ENCODE measurements at regions not wholly inside any gene's neighbourhood (a gene's known extent, or its start where the extent isn't known, plus 50 kb on each side); places are given as distances from the start of the nearest gene placed in this dataset.

DNA sequence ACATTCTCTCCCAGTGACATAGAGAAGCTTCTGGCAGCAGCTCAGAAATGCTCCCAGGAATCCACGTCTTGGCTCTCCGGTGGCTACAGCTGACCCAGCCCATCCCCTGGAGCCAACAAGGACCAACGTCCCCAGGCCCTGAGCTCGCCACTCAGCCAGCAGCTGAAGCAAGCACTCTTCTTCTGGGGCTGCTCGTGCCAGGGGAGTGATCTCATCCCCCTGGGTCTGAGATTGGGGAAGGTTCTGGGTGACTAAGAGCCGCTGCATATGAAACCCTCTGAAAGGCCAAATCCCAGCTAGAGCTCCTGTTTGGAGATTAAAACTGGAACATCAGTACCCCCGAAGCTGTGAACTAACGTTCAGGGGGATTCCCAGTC is 487.9 kb downstream of the NPHP4 start:
- no peaks in the 10 kb centered on the region for H3K36me3 ChIP-seq
- no peak overlapping the region for H3K4me3 ChIP-seq
- TF ChIP-seq POLR2AphosphoS5 (IDR thresholded peaks at IDR 0.05) (no peak), POLR2A (IDR thresholded peaks at IDR 0.05) (no peak)
- TF ChIP-seq, protein P1, sequence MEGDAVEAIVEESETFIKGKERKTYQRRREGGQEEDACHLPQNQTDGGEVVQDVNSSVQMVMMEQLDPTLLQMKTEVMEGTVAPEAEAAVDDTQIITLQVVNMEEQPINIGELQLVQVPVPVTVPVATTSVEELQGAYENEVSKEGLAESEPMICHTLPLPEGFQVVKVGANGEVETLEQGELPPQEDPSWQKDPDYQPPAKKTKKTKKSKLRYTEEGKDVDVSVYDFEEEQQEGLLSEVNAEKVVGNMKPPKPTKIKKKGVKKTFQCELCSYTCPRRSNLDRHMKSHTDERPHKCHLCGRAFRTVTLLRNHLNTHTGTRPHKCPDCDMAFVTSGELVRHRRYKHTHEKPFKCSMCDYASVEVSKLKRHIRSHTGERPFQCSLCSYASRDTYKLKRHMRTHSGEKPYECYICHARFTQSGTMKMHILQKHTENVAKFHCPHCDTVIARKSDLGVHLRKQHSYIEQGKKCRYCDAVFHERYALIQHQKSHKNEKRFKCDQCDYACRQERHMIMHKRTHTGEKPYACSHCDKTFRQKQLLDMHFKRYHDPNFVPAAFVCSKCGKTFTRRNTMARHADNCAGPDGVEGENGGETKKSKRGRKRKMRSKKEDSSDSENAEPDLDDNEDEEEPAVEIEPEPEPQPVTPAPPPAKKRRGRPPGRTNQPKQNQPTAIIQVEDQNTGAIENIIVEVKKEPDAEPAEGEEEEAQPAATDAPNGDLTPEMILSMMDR (IDR thresholded peaks at IDR 0.05): no peak
- intact Hi-C loops (cut with DNase I; ENCODE audit: low total_unique reads): loop anchor here (10.0 kb wide), 1 partner anchor 240 kb away; no protein-coding TSS in a partner anchor
- WGBS, 5 donors: 42 to 73% (median 51%) methylated on average over 5 to 8 of the region's 8 CpGs
- H3K27me3 ChIP-seq: peaks cover 0 to 33% (median under 1%) of the 10 kb centered on the region in 3 donors
- H3K9me3 ChIP-seq: no peaks in the 10 kb centered on the region
- H3K27ac ChIP-seq: peak overlapping the region in 2 of 5 donors; percentile 3 to 49
- DNase-seq: no peak
- H3K4me1 ChIP-seq: peaks cover 0 to 34% (median 10%) of the 10 kb centered on the region in 4 donors

DNA sequence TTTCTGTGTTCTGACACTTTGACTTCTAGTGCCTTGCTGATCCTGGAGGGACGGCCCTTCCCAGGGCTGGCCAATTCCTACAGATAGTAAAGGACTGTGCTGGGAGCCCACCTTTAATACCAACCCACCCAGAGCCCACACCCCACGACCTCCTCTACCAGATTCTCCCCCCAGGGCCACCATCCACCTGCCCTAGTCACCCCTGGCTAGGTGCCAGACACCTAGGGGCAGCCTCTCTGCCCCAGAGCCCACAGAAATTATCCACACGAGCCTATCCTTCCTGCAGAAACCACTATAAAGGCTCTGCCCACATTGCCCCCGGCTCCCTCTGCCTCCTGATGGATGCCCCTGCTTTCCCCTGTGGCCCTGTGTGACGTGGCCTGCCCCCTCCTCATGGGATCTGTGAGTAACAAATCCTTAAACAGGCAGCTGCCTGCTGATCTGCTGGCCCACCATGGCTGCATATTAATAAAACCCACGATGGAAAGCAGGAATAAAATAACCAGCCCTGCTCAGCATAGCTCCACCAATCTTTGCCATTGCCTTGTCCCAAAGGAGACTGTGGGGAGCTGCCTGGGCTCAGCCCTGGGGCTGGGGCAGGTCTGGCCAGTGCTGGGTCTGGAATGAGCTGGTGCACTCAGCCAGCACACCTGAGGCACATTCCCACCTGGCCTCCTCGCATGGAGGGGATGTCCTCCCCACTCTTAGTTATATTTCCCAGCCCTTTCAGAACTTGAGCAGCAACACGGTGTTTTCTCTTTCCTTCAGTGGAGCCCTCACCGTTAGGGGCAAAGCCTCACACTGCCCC is 488.5 kb downstream of the NPHP4 start:
- no peaks in the 10 kb centered on the region for H3K9me3 ChIP-seq

DNA sequence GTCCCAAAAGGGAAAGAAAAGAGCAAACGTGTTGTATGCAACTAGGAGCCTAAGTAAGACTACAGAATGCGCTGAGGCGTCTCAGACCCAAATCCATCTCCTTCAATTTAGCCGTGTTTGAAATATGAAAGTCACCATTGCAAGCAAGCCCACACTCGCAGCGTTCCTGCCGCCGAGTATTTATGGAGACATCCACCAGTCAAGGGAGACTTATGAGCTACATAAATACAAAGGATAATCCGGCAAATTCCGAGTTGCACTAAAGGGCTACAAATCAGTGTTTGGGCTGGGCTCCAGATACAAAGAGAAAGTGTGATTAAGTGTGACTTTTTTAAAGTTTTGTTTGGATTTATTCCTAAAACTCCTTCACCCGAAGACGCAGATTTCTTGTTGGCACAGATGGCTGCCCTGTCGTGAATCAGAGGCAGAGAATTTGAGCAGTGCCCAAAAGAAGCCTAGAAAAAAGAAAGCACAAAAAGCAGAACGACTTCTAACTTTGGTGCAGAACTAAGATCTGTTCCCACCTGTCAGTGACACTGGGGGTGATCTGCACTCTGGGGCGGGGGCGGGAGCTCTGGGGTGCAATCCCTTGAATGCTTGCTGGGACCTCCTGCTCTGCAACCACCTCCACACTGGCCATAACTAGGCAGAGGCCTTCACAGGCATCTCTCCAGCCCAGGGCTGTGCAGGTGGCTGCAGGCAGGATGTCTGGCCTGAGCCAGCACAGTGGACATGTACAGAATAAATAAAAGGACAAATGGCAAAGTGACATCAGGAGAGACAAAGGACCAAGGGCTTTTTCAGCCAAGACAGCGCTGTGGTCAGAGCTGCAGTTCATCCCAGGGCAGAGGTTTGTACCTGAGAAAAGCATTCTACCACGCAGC is 489.7 kb downstream of the NPHP4 start:
- peaks cover 0 to 27% (median 0%) of the 10 kb centered on the region in 3 donors for H3K27me3 ChIP-seq
- TF ChIP-seq EP300 (IDR thresholded peaks at IDR 0.05) (no peak), POLR2AphosphoS5 (IDR thresholded peaks at IDR 0.05) (no peak), POLR2A (IDR thresholded peaks at IDR 0.05) (no peak)
- TF ChIP-seq, protein P1 (IDR thresholded peaks at IDR 0.05): no peak
- no peaks in the 10 kb centered on the region for H3K9me3 ChIP-seq
- H3K27ac ChIP-seq: peak overlapping the region in 2 of 5 donors; percentile 28 to 49
- peaks cover 0 to 34% (median 10%) of the 10 kb centered on the region in 4 donors for H3K4me1 ChIP-seq
- H3K4me3 ChIP-seq: no peak overlapping the region
- DNase-seq: peak in 1 of 2 donors; percentile 33
- 46 to 71% (median 61%) methylated on average over 16 to 18 of the region's 18 CpGs for WGBS, 5 donors
- intact Hi-C loops (cut with DNase I; ENCODE audit: low total_unique reads): loop anchor here (10.0 kb wide), 1 partner anchor 242 kb away; no protein-coding TSS in a partner anchor
- no peaks in the 10 kb centered on the region for H3K36me3 ChIP-seq

More for the DNA sequence above, 488.5 kb downstream of the NPHP4 start:
- Histone ChIP-seq H3K36me3 (no peaks in the 10 kb centered on the region), H3K4me3 (no peak overlapping the region), H3K27ac (peak overlapping the region in 2 of 5 donors; percentile 3 to 49), H3K27me3 (peaks cover 0 to 28% (median 0%) of the 10 kb centered on the region in 3 donors), H3K4me1 (peaks cover 0 to 34% (median 10%) of the 10 kb centered on the region in 4 donors)
- no peak for TF ChIP-seq POLR2A (IDR thresholded peaks at IDR 0.05)
- no peak for TF ChIP-seq EP300 (IDR thresholded peaks at IDR 0.05)
- TF ChIP-seq, protein P1 (IDR thresholded peaks at IDR 0.05): no peak
- no peak for TF ChIP-seq POLR2AphosphoS5 (IDR thresholded peaks at IDR 0.05)
- intact Hi-C loops (cut with DNase I; ENCODE audit: low total_unique reads): loop anchor here (10.0 kb wide), 1 partner anchor 241 kb away; no protein-coding TSS in a partner anchor
- no peak for DNase-seq
- WGBS, 5 donors: 44 to 58% (median 50%) methylated on average over 8 to 9 of the region's 9 CpGs
